ENCODE measurements at regions not wholly inside any gene's neighbourhood (a gene's known extent, or its start where the extent isn't known, plus 50 kb on each side); places are given as distances from the start of the nearest gene placed in this dataset.

- 0 out of 2 replicates have a peak, but pooled peaks cover 2% of the 10 kb centered on the region for H3K36me3 Mint-ChIP-seq
Measured at GRCh38 chr5:158285698-158286097, 426.8 kb upstream of the CLINT1 start.

GRCh38 chr5:158284242-158284641, 425.3 kb upstream of the CLINT1 start:
- no peaks in the 10 kb centered on the region for H3K36me3 Mint-ChIP-seq
- ChIA-PET CTCF (no interaction called here), POLR2A (no interaction called here)
- no peak overlapping the region for H3K4me3 Mint-ChIP-seq
- H3K27me3 Mint-ChIP-seq (ENCODE audit: low read depth): no peaks in the 10 kb centered on the region
- H3K27ac Mint-ChIP-seq: no peak overlapping the region
- peaks cover 3% of the 10 kb centered on the region for H3K4me1 Mint-ChIP-seq
- DNase-seq (ENCODE audit: low spot score): no peak
- ATAC-seq: peak; percentile 52; the same call in 1 of the 2 replicates
- no peak for TF ChIP-seq GABPB1 (CRISPR knock-in tag; IDR thresholded peaks at IDR 0.05)
- no peak for TF ChIP-seq FOXK1 (CRISPR knock-in tag; IDR thresholded peaks at IDR 0.05)
- TF ChIP-seq ZNF425 (CRISPR knock-in tag; conservative IDR thresholded peaks at IDR 0.05): no peak
- H3K9me3 Mint-ChIP-seq: peaks cover 12% of the 10 kb centered on the region

More at GRCh38 chr5:158285698-158286097, 426.8 kb upstream of the CLINT1 start:
- DNase-seq (ENCODE audit: low spot score) (no peak), ATAC-seq (no peak)
- H3K27ac Mint-ChIP-seq: no peak overlapping the region
- TF ChIP-seq, protein P1, sequence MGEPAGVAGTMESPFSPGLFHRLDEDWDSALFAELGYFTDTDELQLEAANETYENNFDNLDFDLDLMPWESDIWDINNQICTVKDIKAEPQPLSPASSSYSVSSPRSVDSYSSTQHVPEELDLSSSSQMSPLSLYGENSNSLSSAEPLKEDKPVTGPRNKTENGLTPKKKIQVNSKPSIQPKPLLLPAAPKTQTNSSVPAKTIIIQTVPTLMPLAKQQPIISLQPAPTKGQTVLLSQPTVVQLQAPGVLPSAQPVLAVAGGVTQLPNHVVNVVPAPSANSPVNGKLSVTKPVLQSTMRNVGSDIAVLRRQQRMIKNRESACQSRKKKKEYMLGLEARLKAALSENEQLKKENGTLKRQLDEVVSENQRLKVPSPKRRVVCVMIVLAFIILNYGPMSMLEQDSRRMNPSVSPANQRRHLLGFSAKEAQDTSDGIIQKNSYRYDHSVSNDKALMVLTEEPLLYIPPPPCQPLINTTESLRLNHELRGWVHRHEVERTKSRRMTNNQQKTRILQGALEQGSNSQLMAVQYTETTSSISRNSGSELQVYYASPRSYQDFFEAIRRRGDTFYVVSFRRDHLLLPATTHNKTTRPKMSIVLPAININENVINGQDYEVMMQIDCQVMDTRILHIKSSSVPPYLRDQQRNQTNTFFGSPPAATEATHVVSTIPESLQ (CRISPR knock-in tag; IDR thresholded peaks at IDR 0.05): no peak
- TF ChIP-seq ZMAT4 (CRISPR knock-in tag; IDR thresholded peaks at IDR 0.05): no peak
- no peak for TF ChIP-seq ZBTB21 (CRISPR knock-in tag; IDR thresholded peaks at IDR 0.05; ENCODE audit: borderline replicate concordance)
- TF ChIP-seq, protein P2, sequence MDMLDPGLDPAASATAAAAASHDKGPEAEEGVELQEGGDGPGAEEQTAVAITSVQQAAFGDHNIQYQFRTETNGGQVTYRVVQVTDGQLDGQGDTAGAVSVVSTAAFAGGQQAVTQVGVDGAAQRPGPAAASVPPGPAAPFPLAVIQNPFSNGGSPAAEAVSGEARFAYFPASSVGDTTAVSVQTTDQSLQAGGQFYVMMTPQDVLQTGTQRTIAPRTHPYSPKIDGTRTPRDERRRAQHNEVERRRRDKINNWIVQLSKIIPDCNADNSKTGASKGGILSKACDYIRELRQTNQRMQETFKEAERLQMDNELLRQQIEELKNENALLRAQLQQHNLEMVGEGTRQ (CRISPR knock-in tag; IDR thresholded peaks at IDR 0.05): no peak
- TF ChIP-seq PREB (CRISPR knock-in tag; IDR thresholded peaks at IDR 0.05; ENCODE audit: borderline replicate concordance): no peak
- no peak for TF ChIP-seq KAT7 (CRISPR knock-in tag; IDR thresholded peaks at IDR 0.05; ENCODE audit: borderline replicate concordance)
- TF ChIP-seq ATF1 (CRISPR knock-in tag; IDR thresholded peaks at IDR 0.05): no peak
- TF ChIP-seq SP1 (CRISPR knock-in tag; conservative IDR thresholded peaks at IDR 0.05): no peak
- no peak for TF ChIP-seq FOXP1 (CRISPR knock-in tag; IDR thresholded peaks at IDR 0.05; ENCODE audit: borderline replicate concordance)
- H3K4me1 Mint-ChIP-seq: peaks cover 3% of the 10 kb centered on the region
- CTCF ChIA-PET: no interaction called here
- peaks cover 17% of the 10 kb centered on the region for H3K9me3 Mint-ChIP-seq
- no peaks in the 10 kb centered on the region for H3K27me3 Mint-ChIP-seq (ENCODE audit: low read depth)
- POLR2A ChIA-PET: no interaction called here
- H3K4me3 Mint-ChIP-seq: no peak overlapping the region

- Mint-ChIP-seq H3K36me3 (no peaks in the 10 kb centered on the region), H3K4me1 (peaks cover 3% of the 10 kb centered on the region), H3K27ac (no peak overlapping the region), H3K27me3 (ENCODE audit: low read depth) (no peaks in the 10 kb centered on the region), H3K9me3 (peaks cover 10% of the 10 kb centered on the region), H3K4me3 (no peak overlapping the region)
- ChIA-PET POLR2A (no interaction called here), CTCF (no interaction called here)
- TF ChIP-seq ETV6 (CRISPR knock-in tag; IDR thresholded peaks at IDR 0.05) (no peak), ZNF121 (CRISPR knock-in tag; IDR thresholded peaks at IDR 0.05) (no peak), STAT6 (CRISPR knock-in tag; conservative IDR thresholded peaks at IDR 0.05; ENCODE audit: low read depth) (no peak)
- no peak for ATAC-seq
- no peak for DNase-seq (ENCODE audit: low spot score)
Measured at GRCh38 chr5:158283397-158283796, 424.5 kb upstream of the CLINT1 start.

All from WTC11 (cell line).